HG02623 (cell line): ENCODE measurements at regions not wholly inside any gene's neighbourhood (a gene's known extent, or its start where the extent isn't known, plus 50 kb on each side); places are given as distances from the start of the nearest gene placed in this dataset.

Experiments used
- ATAC-seq: cut with Tn5 transposase; IDR thresholded peaks from one replicate; pipeline ENCODE4 v1.9.1; 2021; ENCODE audit warnings: moderate library complexity; ENCODE audit not compliant: unreplicated experiment

- ATAC-seq: no peak
These were observed 118.6 kb upstream of the DOK5 start for GRCh38 chr20:54356801-54357200.

GRCh38 chr20:54361475-54361874, 113.9 kb upstream of the DOK5 start:
- no peak for ATAC-seq

GRCh38 chr20:54362283-54362682, 113.1 kb upstream of the DOK5 start:
- no peak for ATAC-seq

DNA sequence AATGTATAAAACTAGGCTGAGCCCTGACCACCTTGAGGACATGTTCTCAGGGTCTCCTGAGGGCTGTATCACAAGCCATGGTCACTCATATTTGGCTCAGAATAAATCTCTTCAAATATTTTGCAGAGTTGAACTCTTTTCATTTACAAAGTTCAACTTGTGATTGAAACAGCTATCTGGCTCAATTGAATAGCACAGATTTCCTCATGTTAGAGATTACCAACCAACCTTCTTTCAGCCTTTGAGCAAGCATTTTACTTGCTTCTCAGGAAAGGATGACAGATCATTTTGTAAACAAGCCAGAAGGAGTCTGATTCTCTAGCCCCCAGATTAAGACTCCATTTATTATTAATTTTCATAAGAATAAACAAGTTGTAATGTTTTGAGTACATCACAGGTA, 111.0 kb upstream of the DOK5 start:
- ATAC-seq: no peak

GRCh38 chr20:54364919-54365318, 110.5 kb upstream of the DOK5 start:
- ATAC-seq: no peak

DNA sequence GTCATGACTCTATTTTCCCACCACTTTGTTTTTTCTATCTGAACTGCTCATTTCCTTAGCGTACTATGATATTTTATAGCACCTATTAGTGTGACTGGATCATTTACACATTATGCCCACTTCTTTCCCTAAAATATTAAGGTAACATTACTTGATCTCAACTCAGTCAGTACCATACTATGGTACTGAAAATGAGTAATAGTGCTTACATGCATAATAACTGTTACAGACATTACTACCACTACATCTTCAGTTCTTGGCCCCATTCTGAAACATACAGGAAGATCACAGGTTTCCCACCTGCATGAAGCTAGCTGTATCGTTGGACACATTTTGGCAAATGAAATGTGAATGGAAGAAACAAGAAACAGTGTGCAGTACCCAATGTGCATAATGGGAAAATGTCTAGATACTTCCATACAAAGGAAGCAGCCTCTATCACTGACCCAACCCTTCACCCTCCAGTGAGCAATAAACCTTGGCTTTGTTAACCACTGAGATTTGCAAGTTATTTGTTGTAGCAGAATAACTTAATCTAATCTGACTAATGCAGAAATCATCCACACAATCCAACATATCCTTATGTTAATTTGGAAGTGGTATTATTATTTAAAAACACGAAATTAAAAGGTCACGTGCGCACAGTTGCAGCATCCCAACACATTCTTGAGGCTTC, 108.6 kb upstream of the DOK5 start:
- no peak for ATAC-seq

- ATAC-seq: no peak
These were observed 106.8 kb upstream of the DOK5 start for GRCh38 chr20:54368570-54368969.

DNA sequence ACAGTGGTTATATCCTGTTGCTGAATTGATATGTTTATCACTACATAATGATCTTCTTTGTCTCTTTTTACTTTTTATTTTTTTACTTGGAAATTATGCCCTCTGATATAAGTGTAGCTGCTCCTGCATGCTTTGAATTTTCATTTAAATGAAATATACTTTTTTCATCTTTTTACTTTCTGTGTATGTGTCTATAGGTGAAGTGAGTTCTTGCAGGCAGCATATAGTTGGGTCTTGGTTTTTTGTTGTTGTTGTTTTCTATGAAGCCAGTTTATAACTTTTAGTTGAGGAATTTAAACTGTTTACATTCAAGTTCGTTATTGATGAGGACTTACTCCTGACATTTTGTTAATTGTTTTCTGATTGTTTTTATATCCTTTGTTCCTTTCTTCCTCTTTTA, 103.1 kb upstream of the DOK5 start:
- ATAC-seq: no peak

DNA sequence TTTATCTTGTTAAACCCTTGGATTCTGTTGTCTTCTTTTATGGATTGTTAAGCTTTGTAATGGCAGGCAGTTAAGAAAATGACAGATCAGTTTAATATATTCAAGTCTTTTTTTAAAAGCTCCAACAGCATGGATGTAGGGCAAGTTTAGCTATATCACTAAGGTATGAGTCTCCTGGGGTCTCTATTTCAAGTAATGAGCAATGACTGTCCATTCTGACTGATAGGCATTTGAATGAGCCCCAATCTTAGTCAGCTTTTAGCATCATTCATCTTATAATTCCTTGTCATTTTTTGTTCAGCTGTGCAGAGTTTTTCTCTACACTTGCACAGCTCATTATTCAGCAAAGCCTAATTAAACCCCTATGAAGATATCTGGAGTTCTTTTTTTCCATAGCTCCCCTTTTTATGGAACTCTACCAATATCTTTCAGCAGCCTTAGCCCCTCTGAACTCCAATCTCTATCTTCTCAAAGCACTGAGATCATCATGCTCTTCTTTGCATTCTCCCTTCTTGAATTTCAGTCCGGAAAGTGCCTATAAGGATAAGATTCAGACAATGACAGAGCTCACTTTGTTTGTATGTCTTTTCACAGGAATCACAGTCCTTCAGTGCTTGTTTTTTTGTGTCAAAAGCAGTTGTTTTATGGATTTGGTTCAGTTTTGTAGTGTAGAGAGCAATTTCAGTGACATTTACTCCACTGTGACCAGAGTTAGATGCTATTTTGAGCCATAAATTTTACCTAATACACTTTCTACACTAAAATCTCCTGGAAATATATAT, 97.2 kb upstream of the DOK5 start:
- no peak for ATAC-seq

- ATAC-seq: no peak
These were observed 95.4 kb upstream of the DOK5 start for GRCh38 chr20:54379893-54380584.

DNA sequence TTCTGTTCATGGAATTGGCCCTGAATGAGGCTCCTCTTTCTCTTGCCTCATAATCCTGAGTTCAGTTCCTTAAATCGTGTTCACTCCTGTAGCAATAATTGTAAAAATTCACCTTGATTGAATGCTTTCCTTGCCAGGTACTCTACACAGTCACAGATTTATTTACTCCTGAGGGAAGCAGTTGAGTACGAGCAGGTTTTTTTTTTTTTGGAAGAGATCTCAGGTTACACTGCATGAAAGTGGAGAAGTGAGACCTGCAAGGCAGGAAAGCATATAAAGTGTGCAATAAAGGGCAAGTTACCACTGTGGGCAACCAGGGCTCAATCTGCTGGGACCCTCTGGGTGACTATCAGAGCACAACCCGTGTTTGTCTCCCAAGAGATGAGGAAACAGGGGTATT, 93.0 kb upstream of the DOK5 start:
- no peak for ATAC-seq

DNA sequence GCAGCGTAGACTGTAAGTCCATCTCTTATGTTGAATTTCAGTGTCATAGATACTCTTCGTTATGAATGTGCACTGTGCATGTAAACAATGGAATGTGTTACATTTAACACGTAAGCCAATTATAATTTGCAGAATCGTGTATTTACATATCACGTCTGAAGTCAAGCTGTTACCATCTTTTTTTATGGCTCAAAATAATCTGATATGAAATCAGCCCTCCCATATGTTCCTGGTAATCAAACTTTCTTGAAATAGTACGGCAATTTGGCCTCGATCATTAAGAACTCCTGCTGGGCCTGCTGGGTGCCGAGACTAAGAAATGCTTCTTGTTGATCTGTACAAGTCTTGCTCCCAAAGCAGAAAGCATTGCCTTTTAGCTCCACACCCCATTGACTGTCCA, 89.6 kb upstream of the DOK5 start:
- no peak for ATAC-seq

DNA sequence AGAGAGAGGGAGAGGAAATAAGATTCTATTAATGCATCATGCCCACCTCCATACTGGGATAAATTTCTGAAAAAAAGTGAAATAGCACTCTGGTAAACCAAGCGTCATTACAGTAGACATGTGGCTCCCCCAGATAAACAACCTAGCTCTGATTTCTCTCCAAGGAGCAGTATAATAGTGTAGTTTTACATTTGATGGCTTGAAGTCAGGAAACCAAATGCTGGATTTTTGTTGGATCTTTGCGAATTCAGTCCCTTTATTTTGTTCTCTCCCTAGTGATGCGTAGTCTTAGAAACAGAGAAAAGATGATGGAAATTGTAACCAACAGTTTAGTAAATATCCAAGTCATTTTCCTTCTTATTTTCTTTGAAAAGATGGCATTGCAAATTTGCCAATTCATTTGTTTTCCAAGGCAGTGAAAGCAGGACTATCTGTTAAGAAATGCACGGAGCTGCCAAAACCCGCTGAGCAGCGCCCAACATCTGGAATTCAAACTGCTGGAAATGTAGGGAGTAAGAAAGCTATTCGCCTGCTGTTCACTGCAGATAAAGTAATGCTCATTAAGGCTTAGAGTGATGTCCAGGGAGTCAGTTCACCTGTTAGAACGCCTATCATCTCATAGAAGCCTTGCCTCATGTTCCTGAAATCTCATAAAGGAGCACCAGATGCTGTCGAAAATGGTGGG, 85.7 kb upstream of the DOK5 start:
- no peak for ATAC-seq

GRCh38 chr20:54397292-54398140, 77.9 kb upstream of the DOK5 start:
- ATAC-seq: no peak

DNA sequence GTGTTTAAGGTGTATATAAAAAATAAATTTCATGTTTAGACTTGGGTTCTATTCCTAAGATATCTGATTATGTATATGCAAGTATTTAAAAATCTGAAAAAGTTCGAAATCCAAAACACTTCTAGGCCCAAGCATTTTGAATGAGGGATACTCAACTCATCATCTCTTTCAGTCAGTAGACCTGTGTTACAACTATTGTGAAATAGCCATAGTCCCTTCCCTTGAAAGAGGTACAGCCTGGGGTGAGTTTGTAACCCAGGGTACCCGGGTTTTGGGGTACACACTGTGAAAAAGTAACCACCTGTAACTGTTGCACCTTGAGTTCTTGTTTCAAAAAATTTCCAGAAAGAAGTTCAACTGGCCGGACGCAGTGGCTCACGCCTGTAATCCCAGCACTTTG, 76.6 kb upstream of the DOK5 start:
- ATAC-seq: no peak

- no peak for ATAC-seq
These were observed 69.9 kb upstream of the DOK5 start for GRCh38 chr20:54405540-54405939.

DNA sequence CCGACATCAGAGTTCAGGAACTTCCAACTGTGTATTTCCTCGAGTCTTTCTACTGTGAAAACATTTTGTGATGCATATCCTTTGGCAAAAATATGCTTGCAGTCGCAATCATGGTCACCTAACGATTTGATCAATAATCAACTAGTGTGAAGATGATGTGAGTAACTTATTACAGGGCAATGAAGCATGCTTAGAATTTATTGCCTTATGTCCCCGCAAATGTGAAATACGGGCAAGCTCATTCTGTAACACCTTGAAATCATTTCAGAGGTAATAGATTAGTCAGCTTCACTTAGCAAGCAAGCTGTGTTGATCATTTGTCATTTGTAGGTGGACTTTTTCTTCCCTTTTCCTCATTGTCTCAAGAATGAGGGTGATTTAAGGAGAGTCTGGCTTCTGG, 67.9 kb upstream of the DOK5 start:
- ATAC-seq: no peak

DNA sequence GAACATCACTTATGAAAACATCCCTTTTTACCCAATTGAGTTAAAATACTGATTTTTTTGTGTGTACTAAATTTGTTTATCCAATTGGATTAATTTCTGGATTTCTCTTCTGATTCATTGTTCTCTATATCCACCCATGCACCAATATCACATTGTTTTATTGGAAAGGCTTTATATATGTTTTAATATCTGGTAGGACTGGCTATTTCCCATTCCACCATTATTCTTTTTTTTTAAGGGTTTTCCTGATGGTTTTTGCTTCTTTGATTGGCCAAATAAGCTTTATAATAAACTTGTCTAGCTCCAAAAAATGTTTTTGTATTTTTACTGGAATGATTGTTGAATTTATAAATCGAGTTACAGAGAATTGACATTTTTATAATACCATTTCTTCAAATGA, 59.4 kb upstream of the DOK5 start:
- no peak for ATAC-seq

DNA sequence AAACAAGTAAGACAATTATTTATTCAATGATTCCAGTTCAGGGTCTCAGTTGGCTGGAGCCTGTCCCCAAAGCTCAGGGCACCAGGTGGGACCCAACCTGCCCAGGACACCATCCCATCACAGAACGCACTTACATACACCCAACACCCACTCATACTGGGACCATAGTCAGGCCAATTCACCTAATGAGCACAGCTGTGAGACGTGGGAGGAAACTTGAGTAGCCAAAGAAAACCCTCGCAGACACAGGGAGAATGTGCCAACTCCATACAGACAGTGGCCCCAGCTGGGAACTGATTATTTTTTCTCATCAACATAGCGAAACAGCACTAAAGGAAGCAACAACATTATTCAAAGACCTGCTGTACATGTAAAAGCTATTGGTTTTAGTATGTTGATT, 58.6 kb upstream of the DOK5 start:
- no peak for ATAC-seq

GRCh38 chr20:54419531-54419930, 55.9 kb upstream of the DOK5 start:
- no peak for ATAC-seq
